ENCODE measurements at regions not wholly inside any gene's neighbourhood (a gene's known extent, or its start where the extent isn't known, plus 50 kb on each side); places are given as distances from the start of the nearest gene placed in this dataset.

GRCh38 chr18:25595274-25596060 lies 243.5 kb upstream of the ZNF521 start:
- TF ChIP-seq CTCF (IDR thresholded peaks at IDR 0.05) (no peak), POLR2A (IDR thresholded peaks at IDR 0.05) (no peak), POLR2AphosphoS5 (IDR thresholded peaks at IDR 0.05) (no peak)
